HG03520 (cell line): ENCODE measurements at regions not wholly inside any gene's neighbourhood (a gene's known extent, or its start where the extent isn't known, plus 50 kb on each side); places are given as distances from the start of the nearest gene placed in this dataset.

ENCODE experiments used
- ATAC-seq: cut with Tn5 transposase; IDR thresholded peaks from one replicate; pipeline ENCODE4 v1.9.1; 2021; ENCODE audit warnings: mild to moderate bottlenecking, moderate library complexity; ENCODE audit not compliant: unreplicated experiment

DNA sequence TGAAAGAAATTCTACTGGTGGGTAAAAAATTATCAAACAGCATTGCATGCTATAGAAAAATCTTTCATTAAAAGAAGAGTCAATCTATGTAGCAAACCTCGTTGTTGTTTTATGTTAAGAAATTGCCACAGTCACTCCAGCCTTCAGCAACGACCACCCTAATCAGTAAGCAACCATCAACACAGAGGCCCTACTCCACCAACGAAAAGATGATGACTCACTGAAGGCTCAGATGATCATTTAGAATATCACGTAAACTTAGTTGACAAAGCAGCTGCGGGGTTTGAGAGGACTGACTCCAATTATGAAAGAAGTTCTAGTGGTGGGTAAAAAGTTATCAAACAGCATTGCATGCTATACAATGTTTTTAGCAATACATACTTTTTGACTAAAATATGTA lies 242.6 kb downstream of the DRD1 start:
- ATAC-seq = no peak

DNA sequence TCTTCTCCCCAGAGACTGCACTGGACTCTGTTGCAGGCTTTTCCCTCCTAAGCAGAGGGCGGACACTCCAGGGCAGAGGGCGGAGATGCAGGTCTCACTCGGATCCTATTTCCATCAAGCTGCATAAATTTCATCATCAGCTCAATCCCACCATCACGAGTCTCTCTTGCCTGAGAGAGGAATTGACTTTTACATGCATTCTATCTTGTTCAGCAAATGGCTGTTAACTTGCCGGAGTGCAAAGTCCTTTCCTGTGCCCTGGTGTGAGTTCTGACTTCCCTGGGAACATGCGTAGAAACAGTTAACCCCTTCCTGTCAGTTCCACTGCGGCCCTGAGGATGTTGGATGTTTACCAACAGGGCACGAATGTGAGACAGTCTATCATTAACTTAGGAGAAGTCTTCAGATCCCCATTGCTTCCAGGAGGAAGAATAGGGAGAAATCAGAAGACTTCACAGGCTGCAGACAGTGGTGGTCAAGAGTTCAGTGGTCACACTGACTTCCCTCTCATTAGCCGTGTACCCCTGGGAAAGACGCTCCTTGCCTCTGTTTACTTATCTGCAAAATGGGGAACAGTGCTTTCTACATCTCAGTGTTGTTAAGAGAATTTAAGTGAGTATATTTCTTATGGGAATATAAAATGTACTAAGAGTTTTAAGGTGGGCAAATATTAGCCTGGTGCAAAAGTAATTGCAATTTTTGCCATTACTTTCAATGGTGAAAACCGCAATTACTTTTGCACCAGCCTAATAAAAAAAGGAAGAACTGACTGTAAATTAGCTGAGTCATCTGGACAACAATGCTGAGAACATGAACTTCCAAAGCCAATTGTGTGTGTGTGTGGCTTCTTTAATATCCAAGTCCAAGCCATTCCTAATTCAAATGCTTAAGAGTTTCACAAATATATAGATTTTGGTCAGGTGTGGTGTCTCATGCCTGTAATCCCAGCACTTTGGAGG lies 248.0 kb downstream of the DRD1 start:
- ATAC-seq = no peak

DNA sequence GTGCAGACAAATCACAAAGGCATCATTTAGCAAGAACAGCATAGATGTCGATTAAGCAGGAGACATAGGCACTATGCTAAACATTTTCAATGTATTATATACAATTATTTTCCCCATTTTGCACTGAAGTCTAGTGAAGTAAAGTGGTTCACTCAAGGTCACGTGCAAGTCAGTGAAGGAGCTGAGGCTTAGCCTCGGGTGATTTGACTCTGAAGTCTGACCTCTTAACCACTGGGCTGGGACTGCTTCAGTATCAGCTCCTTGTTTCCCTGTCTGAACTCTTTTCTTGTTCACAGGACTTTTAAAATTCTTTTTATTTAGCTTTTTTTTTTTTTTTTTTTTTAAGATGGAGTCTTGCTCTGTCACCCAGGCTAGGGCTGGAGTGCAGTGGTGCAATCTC lies 262.7 kb downstream of the DRD1 start:
- no peak for ATAC-seq

GRCh38 chr5:175170899-175171298 lies 273.1 kb downstream of the DRD1 start:
- ATAC-seq = no peak

- ATAC-seq = no peak
Observed at GRCh38 chr5:175168882-175169507, 275.0 kb downstream of the DRD1 start.

GRCh38 chr5:175166026-175166425 lies 278.0 kb downstream of the DRD1 start:
- no peak for ATAC-seq

GRCh38 chr5:175163586-175164275 lies 280.3 kb downstream of the DRD1 start:
- ATAC-seq = no peak

DNA sequence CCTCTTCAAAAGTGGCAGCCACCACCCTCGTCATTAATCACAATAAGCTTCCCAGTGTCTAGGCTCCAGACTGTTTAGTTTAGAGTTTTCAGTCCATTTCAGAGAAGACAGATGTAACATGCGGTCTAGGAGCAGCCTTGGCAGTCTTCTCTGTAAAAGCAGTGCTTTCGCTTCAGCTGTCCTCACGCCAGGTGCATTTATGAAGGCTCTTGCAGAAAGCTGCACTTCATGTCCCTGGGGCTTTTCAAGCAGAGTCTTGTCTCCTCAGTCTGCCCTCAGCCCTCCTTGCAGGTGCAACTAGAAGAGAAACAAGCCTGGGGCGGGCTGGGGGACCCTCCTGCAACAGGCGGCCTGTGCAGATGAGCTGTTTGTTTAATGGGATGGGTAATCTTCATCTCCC lies 281.9 kb downstream of the DRD1 start:
- no peak for ATAC-seq

GRCh38 chr5:175159956-175160355 lies 284.0 kb downstream of the DRD1 start:
- ATAC-seq = no peak

DNA sequence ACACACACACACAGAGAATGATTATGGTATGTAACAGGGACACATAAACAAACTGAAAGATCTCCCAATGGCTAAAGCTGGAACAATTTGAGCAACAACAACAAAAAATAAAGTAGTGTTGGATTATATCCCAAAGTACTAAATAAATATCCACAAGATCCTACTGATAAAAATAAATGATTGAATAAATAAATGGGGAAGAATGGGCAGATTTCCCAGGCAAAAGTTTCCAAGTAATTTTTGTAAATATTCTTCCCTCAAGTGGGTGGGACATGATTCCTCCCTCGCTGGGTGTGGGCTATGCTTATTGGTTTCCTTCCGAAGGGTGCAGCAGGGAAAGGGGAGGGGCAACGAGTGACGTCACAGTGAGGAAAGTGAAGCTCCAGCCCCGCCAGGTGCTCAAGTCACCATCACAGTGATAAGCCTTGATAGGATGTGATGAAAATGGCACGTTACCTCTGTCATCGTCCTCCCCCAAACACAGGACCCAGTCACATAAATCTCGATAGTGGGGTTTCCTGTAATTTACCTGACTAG lies 295.3 kb downstream of the DRD1 start:
- no peak for ATAC-seq

GRCh38 chr5:175146733-175147132 lies 297.2 kb downstream of the DRD1 start:
- ATAC-seq = no peak

GRCh38 chr5:175141421-175141820 lies 302.6 kb downstream of the DRD1 start:
- ATAC-seq = no peak

GRCh38 chr5:175133185-175133584 lies 310.8 kb downstream of the DRD1 start:
- ATAC-seq = no peak

GRCh38 chr5:175131432-175131831 lies 312.6 kb downstream of the DRD1 start:
- ATAC-seq = no peak

DNA sequence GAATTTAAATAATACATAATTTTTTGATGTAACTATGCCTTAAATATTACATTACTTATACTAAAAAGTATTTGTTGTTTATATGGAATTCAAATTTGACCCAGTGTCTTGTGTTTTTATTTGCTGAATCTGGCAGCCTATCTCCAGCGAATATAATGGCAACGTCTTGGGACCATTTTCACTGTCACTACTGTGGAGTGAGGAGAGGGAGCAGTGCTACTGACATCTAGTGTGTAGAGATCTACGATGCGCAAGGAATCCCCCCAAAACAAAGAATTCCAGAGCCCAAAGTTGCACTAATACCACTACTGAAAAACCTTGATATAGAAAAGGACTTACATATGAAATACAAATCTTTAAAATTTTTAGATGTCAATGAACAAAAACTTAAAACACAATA lies 314.4 kb downstream of the DRD1 start:
- no peak for ATAC-seq

DNA sequence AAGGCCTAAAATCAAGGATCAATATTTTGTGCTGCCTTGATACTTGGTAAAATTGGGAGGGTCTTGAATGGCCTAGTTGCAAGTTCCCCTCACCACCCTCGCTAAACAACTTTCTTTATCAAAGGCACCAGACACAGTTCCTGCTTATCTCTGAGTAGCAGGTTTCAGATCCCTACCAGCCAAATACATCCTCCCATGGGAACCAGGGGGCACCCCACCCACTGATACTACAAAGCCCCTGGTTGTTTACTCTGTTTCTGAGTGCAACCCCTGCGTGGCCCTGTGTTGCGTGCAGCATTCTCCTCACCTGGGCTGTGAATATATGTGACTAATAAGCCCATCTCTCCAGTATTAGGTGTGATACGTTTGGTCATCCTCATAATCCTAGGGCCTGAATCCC lies 314.9 kb downstream of the DRD1 start:
- ATAC-seq = no peak

DNA sequence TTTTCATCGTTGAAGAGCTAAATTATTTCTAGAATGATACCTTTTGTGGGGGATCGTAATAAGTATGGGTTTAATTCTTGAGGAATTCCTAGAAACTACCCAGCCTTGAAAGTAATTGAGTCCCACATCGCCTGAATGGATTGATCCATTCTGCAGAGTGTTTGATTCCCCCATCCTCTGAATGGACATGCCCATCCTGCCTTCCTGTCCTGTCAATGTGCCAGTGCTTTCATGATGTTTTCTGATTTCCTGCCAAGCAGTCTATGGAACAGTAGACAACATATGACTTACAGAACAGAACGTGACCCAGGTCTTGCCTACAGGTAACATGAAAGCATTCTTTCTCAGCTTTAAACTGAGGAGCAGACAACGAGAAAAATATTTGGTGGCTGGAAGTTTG lies 319.2 kb downstream of the DRD1 start:
- ATAC-seq = no peak

DNA sequence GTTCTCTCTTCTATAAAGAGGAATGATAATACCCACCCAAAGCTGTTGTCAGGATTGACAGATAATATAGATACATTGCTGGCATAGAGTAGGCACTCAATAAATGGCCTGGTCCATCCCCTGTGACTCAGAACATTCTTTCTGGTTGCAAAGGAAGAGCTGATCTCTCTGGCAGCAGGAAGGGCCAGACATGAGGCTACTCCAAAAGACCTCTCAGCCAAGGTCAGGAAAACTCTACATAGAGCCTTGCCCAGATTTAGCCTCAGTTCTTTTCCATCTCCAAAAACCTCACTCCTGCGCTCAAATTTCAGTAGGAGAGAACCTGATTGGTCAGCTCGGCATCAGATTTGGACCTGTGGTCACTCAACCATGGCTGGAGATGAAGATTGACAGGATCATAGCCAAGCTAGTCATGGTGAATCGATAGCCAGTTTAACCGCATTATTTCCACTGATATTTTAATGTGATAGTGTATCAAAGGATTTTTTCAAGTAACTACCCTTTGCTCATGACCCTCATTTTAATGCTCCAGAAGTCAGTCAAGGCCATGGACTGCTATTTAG lies 319.6 kb downstream of the DRD1 start:
- ATAC-seq = no peak

DNA sequence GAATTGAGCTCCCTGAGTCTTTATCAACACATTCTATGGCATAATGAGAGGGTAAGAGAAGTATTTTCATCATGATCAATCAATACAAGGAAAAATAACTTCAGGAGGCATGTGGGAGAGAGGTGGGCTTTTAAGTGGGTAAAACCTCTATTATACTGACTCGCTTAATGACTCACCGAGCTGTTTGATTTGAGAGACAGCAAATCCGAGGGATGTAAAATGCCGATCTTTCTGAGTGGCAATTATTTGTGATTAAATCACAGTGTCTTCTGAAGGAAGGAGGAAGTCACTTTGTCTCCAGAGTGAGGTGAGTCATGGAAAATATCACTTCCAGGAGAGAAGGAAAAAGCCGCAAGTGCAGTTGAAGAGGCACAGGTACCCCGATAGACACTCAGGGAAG lies 320.4 kb downstream of the DRD1 start:
- ATAC-seq = no peak

GRCh38 chr5:175121457-175121856 lies 322.5 kb downstream of the DRD1 start:
- ATAC-seq = no peak

DNA sequence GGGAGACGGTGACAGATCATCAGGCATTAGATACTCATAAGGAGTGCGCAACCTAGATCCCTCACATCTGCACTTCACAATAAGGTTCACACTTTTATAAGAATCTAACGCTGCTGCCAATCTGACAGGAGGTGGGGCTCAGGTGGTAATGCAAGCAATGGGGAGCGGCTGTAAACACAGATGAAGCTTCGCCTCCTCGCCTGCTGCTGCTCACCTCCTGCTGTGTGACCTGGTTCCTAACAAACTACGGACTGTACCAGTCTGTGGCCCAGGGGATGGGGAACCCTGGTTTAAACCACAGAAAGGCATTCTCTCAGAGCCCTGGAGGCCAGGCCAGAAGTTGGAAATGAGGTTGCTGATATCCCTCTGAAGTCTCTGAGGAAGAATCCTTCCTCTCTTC lies 323.6 kb downstream of the DRD1 start:
- ATAC-seq = no peak
